ENCODE measurements at regions not wholly inside any gene's neighbourhood (a gene's known extent, or its start where the extent isn't known, plus 50 kb on each side); places are given as distances from the start of the nearest gene placed in this dataset.

DNA sequence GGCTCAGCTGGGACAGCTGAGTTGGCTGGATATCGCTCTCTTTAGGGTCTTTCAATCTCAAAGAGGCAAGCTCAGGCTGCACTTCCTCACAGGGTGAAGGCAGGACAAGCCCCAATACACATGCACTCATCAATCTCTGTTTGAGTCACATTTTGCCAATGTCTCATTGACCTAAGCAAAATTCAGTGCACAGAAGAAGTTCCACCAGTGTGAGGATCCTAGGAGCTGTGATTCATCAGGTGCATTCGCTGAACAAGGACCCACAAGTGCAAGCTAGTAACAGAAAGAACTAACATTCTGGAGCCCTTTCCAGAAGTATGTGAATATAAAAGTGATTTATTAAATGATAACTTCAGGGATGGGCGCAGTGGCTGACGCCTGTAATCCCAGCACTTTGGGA is 477.2 kb downstream of the GPAM start:
- no peak overlapping the region for H3K4me3 ChIP-seq (ENCODE audit: low read depth, low read length)

GRCh38 chr10:111707076-111707475 is 476.5 kb downstream of the GPAM start:
- H3K4me3 ChIP-seq (ENCODE audit: low read depth, low read length), result no peak overlapping the region

DNA sequence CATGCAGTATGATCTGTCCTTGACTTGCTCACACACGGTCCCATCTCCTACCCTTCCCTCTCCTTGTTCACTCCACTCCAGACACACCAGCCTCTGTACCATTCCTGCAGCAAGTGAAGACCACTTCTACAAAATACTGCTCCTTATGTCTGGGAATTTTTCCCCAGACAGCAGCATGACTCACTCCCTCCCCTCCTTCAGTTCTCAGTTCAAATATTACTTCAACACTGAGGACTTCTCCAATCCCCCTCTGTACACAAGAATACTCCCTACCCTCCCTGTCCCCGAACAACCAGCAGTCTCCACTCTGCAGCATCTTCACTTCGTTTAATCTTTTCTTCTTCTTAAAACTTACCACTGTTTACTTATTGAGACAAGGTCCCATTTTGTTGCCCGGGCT is 474.0 kb downstream of the GPAM start:
- no peak overlapping the region for H3K4me3 ChIP-seq (ENCODE audit: low read depth, low read length)

GRCh38 chr10:111716032-111716431 is 467.5 kb downstream of the GPAM start:
- H3K4me3 ChIP-seq (ENCODE audit: low read depth, low read length), result no peak overlapping the region

GRCh38 chr10:111724121-111724520 is 459.4 kb downstream of the GPAM start:
- H3K4me3 ChIP-seq (ENCODE audit: low read depth, low read length), result no peak overlapping the region

GRCh38 chr10:111725050-111725449 is 458.5 kb downstream of the GPAM start:
- no peak overlapping the region for H3K4me3 ChIP-seq (ENCODE audit: low read depth, low read length)

GRCh38 chr10:111732166-111732785 is 451.3 kb downstream of the GPAM start:
- H3K4me3 ChIP-seq (ENCODE audit: low read depth, low read length), result no peak overlapping the region

DNA sequence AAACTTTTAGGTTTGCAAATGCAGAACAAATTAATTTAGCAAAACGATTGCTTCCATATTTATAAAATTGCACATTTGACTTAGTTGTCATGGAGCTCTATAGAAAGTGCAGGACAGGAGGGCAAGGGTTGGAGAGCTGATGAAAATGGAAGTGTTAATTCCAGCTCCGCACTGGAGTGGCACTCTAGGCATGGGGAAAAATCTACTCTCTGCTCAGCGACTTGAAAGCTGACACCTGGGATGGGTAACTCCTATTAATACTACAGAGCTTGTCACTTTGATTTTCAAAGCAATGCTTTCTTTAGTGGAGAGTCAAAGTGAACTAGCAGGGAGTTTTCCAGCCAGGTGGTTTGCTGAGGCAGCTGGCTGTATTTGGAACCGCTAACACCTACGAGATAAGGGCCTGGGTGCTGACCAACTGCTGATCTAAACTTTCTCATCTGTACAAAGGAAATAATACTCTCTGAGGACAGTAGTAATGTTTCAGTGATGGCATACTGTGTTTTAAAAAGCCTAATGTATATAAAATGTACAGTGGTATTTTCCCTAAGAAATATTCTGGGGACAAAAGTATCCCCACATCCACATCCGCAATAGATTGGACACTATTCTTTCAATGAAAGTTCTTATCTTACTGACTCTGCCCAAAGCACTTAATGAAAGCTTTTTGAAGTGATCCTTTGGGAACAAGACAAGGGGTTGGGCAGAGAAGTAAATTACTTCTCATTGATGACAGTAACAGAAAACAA is 444.3 kb downstream of the GPAM start:
- H3K4me3 ChIP-seq (ENCODE audit: low read depth, low read length), result no peak overlapping the region

DNA sequence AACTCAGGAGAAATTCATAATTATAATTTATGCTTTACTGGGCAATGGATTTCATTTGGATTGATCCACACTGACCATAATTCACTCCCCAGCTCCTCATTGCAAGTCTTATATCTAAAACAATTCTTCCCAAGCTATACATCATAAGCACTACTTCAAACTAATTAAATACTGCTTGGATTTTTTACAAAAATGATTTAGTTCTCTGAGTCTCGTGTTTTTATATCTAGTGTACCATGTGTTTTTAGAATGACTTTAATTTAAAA is 443.8 kb downstream of the GPAM start:
- no peak overlapping the region for H3K4me3 ChIP-seq (ENCODE audit: low read depth, low read length)

DNA sequence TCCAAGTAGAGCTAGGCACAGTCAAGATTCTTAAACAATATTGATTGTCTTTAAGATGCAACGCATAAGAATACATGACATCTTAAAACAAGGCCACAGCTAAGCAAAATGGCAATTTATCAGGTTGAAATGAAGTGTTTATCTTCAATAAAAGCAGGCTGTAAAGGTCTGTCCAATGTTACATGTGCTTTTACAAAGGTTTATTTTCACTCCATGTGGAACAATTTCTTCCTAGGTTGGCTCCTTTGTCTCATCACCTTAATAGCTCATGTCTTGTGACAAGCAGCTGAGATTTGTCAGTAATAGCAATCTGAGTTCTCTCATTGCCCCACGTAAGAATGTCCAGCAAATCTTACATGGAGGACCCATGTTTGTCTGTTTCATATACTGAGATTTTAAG is 437.6 kb downstream of the GPAM start:
- no peak overlapping the region for H3K4me3 ChIP-seq (ENCODE audit: low read depth, low read length)

DNA sequence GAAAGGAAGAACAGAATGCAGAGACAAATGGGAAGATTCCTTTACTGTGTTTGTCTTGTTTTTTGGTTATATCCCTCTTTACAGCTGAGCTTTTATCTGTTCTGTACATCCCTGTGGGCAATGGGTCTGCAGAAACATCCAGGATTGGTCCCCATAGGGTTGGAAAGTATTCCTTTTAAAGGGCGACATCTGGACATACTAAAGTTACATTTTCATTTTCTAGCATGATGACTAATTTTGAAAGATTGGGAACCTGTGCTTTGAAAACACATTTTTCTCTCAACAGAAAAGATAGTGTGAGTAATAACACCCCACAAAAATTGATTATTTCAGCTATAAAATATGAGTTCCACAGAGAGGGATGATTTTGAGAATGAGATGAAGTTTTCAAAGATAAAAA is 435.8 kb downstream of the GPAM start:
- H3K4me3 ChIP-seq (ENCODE audit: low read depth, low read length), result no peak overlapping the region

DNA sequence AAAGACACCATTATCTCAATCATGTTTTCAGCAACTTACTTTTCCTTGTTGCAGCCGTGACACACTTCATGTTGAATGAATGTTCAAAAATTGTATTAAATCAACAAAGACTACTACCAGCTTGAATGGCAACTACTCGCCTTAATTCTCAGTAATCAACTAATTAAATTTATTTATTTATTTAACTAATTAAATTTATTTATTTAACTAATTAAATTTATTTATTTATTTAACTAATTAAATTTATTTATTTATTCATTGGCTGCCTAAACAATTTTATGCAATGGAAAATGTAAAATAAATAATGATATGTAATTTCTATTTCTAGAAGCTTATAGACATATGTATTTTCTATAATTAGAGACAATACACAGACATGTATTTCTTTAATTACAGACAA is 435.4 kb downstream of the GPAM start:
- H3K4me3 ChIP-seq (ENCODE audit: low read depth, low read length), result no peak overlapping the region

- no peak overlapping the region for H3K4me3 ChIP-seq (ENCODE audit: low read depth, low read length)
Observed at GRCh38 chr10:111750165-111750849, 433.3 kb downstream of the GPAM start.

DNA sequence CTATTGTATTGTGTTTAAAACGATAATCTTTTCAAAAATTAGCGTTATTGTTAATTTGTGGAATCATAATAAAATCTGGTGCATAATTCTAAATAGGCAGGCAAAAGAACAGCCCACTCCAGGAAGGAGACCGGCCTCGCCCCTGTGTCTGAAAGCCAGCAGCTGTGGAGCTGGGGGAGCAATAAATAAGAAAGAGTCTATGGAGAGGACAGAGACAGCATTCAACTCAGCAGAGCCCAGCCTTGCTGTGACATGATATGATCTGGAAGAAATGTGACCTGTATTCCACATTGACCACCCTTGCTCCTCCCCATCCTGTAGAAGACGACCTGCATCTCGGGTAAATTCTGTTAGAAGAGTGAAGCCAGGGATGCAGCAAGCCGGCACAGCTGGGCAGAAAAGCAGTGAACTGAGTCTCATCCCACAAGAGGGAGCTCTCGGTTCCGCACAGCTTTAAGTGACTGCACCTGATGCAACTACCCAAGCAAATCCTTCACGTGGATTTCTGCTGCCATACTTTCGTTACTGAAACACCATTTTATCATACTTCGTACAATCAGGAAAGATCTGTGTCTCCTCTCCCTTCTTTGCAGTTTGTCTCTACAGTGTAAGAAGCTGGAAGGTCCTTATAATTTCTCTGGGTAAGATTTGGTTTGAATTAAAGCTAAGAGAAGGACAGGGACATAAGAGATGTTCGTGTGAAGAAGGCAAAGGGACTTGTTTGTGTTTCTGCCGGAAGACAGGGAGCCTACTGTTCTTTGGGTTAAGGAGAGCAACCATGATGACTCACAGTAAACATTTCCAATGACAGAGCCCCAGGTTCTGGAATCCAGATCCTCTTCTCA is 427.1 kb downstream of the GPAM start:
- no peak overlapping the region for H3K4me3 ChIP-seq (ENCODE audit: low read depth, low read length)

DNA sequence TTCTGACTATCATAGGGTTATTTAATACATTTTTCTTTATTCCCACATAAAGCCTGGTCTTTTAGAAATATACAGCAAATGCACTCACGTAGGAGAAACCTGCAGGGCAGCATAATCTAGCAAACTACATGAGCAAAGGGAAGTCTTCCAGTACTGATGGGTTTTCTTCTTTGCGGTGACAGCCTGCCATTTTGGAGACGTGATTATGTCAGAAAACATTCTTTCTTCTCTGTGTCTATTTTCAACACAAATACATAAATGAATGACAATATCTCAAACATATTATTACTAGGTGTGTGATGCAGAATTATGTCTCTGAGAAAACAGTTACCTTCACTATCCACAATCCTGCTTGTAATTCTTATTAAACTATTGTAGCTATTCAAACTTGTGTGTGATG is 425.0 kb downstream of the GPAM start:
- no peak overlapping the region for H3K4me3 ChIP-seq (ENCODE audit: low read depth, low read length)

- no peak overlapping the region for H3K4me3 ChIP-seq (ENCODE audit: low read depth, low read length)
Observed at GRCh38 chr10:111762114-111762513, 421.5 kb downstream of the GPAM start.

GRCh38 chr10:111765216-111765615 is 418.3 kb downstream of the GPAM start:
- no peak overlapping the region for H3K4me3 ChIP-seq (ENCODE audit: low read depth, low read length)

DNA sequence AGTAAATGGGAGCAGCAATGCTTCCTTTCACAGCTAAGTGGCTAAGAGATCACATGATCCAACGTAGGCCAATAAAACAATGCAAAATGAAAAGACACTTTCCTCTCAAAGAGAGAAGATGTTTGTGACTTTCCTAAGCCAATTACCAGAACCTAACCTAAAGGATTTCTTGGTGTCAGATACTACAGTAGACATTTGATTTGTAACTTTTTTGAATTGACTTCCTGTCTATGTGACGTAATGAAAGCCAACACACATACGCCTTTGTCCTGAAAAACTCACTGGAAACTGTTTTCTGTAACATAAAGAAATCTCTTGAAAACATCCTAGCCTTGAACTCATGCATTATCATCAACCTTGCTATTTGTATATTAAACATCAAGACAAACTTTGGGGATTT is 417.1 kb downstream of the GPAM start:
- no peak overlapping the region for H3K4me3 ChIP-seq (ENCODE audit: low read depth, low read length)

- no peak overlapping the region for H3K4me3 ChIP-seq (ENCODE audit: low read depth, low read length)
Observed at GRCh38 chr10:111767661-111768060, 415.9 kb downstream of the GPAM start.

DNA sequence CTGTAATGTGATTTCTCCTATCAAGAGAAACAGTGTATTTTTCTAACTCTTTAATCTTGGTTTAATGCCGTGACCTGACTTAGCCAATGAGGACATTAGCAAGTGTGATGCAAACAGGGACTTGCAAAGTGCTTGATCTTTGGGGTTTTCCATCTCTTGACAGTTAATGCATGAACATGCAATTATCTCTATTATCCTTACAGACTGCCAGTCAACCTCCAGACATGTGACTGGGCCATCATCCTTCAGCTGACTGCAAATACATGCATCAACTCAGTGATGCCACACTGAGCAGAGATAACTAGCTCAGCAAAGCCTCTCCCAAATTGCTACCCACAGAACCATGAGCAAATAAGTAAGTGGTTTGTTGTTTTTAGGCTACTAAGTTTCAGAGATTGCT is 409.6 kb downstream of the GPAM start:
- no peak overlapping the region for H3K4me3 ChIP-seq (ENCODE audit: low read depth, low read length)

DNA sequence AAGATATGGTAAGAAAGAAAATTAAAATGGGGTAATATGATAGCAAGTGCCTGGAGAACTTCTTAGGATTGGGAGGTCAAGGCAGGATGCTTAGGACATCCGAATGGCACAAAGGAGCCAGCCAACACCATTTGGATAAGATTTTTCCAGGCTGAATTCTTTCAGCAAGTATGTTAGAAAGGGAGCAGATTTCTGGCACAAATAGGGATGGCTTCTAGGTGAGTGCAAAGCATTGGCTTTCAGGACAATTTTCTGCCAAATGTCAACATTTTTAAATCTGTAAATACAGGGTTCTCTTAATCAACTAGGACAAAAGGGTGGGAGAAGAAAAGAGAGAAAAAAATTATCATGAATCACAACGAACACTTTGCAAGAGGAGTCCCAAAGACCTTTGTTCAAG is 409.1 kb downstream of the GPAM start:
- H3K4me3 ChIP-seq (ENCODE audit: low read depth, low read length), result no peak overlapping the region

- H3K4me3 ChIP-seq (ENCODE audit: low read depth, low read length), result no peak overlapping the region
Observed at GRCh38 chr10:111784436-111784835, 399.1 kb downstream of the GPAM start.
